WTC11 (cell line): ENCODE measurements at regions not wholly inside any gene's neighbourhood (a gene's known extent, or its start where the extent isn't known, plus 50 kb on each side); places are given as distances from the start of the nearest gene placed in this dataset.

Experiments used
- ATAC-seq: fragments of 200-7000 bp; cut with Tn5 transposase; 2 replicates; pipeline ENCODE4 v1.10.0; 2021; ENCODE audit warnings: mild to moderate bottlenecking, moderate library complexity
- CTCF ChIA-PET: fragments of 300-600 bp; sonication (Branson Sonifier 250); formaldehyde crosslinking; loops from one replicate; lab custom pipeline; 2021; ENCODE audit warnings: antibody characterized with exemption; lab: Charles Lee
- POLR2A ChIA-PET: fragments of 350-600 bp; sonication (Branson Sonifier 250); formaldehyde crosslinking; loops from one replicate; lab custom pipeline; 2021; ENCODE audit warnings: antibody characterized with exemption; lab: Charles Lee
- DNase-seq: peaks from one replicate; pipeline ENCODE4 v3.0.0; 2021; ENCODE audit warnings: low spot score
- H3K27ac Mint-ChIP-seq: 2 replicates; pipeline ENCODE4 v1.8.0; 2021; ENCODE audit warnings: mixed read lengths
- H3K27me3 Mint-ChIP-seq: 2 replicates; pipeline ENCODE4 v1.8.0; 2021; ENCODE audit warnings: low read depth, mild to moderate bottlenecking, moderate library complexity, mixed read lengths
- H3K36me3 Mint-ChIP-seq: 2 replicates; pipeline ENCODE4 v1.8.0; 2021; ENCODE audit warnings: mixed read lengths
- H3K4me1 Mint-ChIP-seq: 2 replicates; pipeline ENCODE4 v1.8.0; 2022; ENCODE audit warnings: mixed read lengths
- H3K4me3 Mint-ChIP-seq: 2 replicates; pipeline ENCODE4 v1.8.0; 2021; ENCODE audit warnings: mild to moderate bottlenecking, moderate library complexity, mixed read lengths
- H3K9me3 Mint-ChIP-seq: 2 replicates; pipeline ENCODE4 v1.8.0; 2021; ENCODE audit warnings: mixed read lengths
- CREB1 ChIP-seq: sonication (generic); formaldehyde crosslinking; IDR thresholded peaks from 2 replicates; pipeline ENCODE4 v1.8.0; 2023; ENCODE audit warnings: mild to moderate bottlenecking, missing genetic modification reagents
- FOXK1 ChIP-seq: sonication (generic); formaldehyde crosslinking; IDR thresholded peaks from 2 replicates; pipeline ENCODE4 v1.8.0; 2022; ENCODE audit warnings: mild to moderate bottlenecking, moderate library complexity, missing genetic modification reagents
- GABPB1 ChIP-seq: sonication (generic); formaldehyde crosslinking; IDR thresholded peaks from 2 replicates; pipeline ENCODE4 v1.8.1; 2023; ENCODE audit warnings: mild to moderate bottlenecking, missing genetic modification reagents
- GTF2I ChIP-seq: fragments of 250-450 bp; sonication (Bioruptor Pico); conservative IDR thresholded peaks from 2 replicates; pipeline ENCODE4 v1.4.0; 2021; ENCODE audit warnings: mild to moderate bottlenecking
- JUN ChIP-seq: sonication (generic); formaldehyde crosslinking; IDR thresholded peaks from 2 replicates; pipeline ENCODE4 v1.8.0; 2023; ENCODE audit warnings: mild to moderate bottlenecking, missing genetic modification reagents
- NFATC4 ChIP-seq: fragments of 250-450 bp; sonication (Bioruptor Pico); IDR thresholded peaks from 2 replicates; pipeline ENCODE4 v1.9.0; 2021; ENCODE audit warnings: mild to moderate bottlenecking
- NR1H2 ChIP-seq: sonication (generic); formaldehyde crosslinking; IDR thresholded peaks from 2 replicates; pipeline ENCODE4 v1.9.0; 2021; ENCODE audit warnings: mild to moderate bottlenecking, moderate library complexity, missing genetic modification reagents
- PRRX2 ChIP-seq: fragments of 250-450 bp; sonication (Bioruptor Pico); IDR thresholded peaks from 2 replicates; pipeline ENCODE4 v1.8.0; 2021; ENCODE audit warnings: mild to moderate bottlenecking
- SP1 ChIP-seq: sonication (generic); formaldehyde crosslinking; conservative IDR thresholded peaks from 2 replicates; pipeline ENCODE4 v1.8.1; 2022; ENCODE audit warnings: missing genetic modification reagents
- TP53 ChIP-seq: sonication (generic); formaldehyde crosslinking; IDR thresholded peaks from 2 replicates; pipeline ENCODE4 v1.8.1; 2023; ENCODE audit warnings: mild to moderate bottlenecking, missing genetic modification reagents
- ZMAT4 ChIP-seq: fragments of 250-450 bp; sonication (Bioruptor Pico); IDR thresholded peaks from 2 replicates; pipeline ENCODE4 v1.9.0; 2021; ENCODE audit warnings: mild to moderate bottlenecking
- ZNF121 ChIP-seq: sonication (generic); formaldehyde crosslinking; IDR thresholded peaks from 2 replicates; pipeline ENCODE4 v1.8.0; 2023; ENCODE audit warnings: missing genetic modification reagents
- ZNF512 ChIP-seq: sonication (generic); formaldehyde crosslinking; IDR thresholded peaks from 2 replicates; pipeline ENCODE4 v1.8.1; 2022; ENCODE audit warnings: missing genetic modification reagents, borderline replicate concordance
- TF ChIP-seq, protein P1 (sequence below): sonication (generic); formaldehyde crosslinking; IDR thresholded peaks from 2 replicates; pipeline ENCODE4 v1.8.0; 2022; ENCODE audit warnings: mild to moderate bottlenecking, missing genetic modification reagents
- TF ChIP-seq, protein P2 (sequence below): sonication (generic); formaldehyde crosslinking; IDR thresholded peaks from 2 replicates; pipeline ENCODE4 v1.8.1; 2022; ENCODE audit warnings: low read depth, mild to moderate bottlenecking, moderate library complexity, missing genetic modification reagents, borderline replicate concordance
- TF ChIP-seq, protein P3 (sequence below): fragments of 250-450 bp; sonication (Bioruptor Pico); IDR thresholded peaks from 2 replicates; pipeline ENCODE4 v1.9.0; 2021; ENCODE audit warnings: moderate library complexity, mild to moderate bottlenecking, inconsistent platforms, borderline replicate concordance
- TF ChIP-seq, protein P4 (sequence below): sonication (generic); formaldehyde crosslinking; IDR thresholded peaks from 2 replicates; pipeline ENCODE4 v1.8.0; 2022; ENCODE audit warnings: missing genetic modification reagents
- TF ChIP-seq, protein P5 (sequence below): fragments of 250-450 bp; sonication (Bioruptor Pico); IDR thresholded peaks from 2 replicates; pipeline ENCODE4 v1.9.0; 2021; ENCODE audit warnings: mild to moderate bottlenecking

DNA sequence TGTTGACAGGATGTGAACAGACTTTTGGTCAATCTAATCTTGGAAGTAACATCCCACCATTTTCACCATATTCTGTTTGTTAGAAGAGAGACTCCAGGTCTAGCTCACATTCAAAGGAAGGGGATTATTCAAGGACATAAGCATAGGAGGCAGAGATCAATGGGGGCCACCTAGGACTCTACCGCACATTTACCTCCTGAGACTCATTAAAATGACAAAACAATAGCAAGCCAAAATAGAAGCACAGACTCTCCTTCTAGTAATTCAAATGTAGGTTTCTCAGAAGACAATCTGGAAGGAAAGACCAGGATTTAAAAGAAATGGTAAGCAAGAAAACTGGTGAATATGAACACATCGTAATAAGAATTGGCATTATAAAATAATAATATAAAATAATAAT, 156.4 kb upstream of the KYNU start:
- no peaks in the 10 kb centered on the region for H3K27me3 Mint-ChIP-seq

DNA sequence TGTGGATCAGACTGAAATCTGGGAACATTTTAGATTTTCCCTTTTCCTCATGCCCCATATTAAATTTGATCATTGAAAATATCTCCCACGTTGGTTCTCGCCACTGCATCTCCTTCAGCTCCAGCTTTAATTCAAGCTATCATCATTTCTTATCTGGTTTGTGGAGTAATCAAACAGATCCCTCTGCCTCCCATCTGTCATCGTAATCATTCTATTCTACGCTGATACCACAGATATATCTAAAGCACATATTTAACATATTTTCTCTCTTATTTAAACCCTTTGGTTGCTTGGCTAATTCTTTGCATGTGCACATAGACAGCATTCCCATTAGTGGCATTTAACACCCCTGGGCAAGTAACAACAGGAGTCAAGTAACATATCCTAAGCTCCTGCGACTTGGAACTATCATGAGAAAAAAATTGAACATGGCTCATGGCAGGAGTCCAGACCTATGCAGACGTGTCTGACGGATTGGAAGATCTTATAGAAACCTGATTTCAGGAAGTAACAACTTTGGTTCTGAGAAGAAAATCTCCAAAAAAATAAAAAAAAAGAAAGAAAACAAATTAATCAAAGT, 158.8 kb upstream of the KYNU start:
- peaks cover under 1% of the 10 kb centered on the region for H3K9me3 Mint-ChIP-seq
- peaks cover 48% of the 10 kb centered on the region for H3K4me1 Mint-ChIP-seq
- H3K27me3 Mint-ChIP-seq = no peaks in the 10 kb centered on the region
- CTCF ChIA-PET = no interaction called here
- ATAC-seq = no peak
- no peak overlapping the region for H3K4me3 Mint-ChIP-seq
- POLR2A ChIA-PET = no interaction called here
- TF ChIP-seq ZMAT4 (no peak), PRRX2 (no peak), FOXK1 (CRISPR knock-in tag) (no peak), JUN (CRISPR knock-in tag) (no peak), SP1 (CRISPR knock-in tag) (no peak)
- TF ChIP-seq, protein P1, sequence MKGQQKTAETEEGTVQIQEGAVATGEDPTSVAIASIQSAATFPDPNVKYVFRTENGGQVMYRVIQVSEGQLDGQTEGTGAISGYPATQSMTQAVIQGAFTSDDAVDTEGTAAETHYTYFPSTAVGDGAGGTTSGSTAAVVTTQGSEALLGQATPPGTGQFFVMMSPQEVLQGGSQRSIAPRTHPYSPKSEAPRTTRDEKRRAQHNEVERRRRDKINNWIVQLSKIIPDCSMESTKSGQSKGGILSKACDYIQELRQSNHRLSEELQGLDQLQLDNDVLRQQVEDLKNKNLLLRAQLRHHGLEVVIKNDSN (CRISPR knock-in tag) = no peak
- H3K36me3 Mint-ChIP-seq = no peaks in the 10 kb centered on the region
- H3K27ac Mint-ChIP-seq = no peak overlapping the region
- DNase-seq = no peak

More for the DNA sequence above, 156.4 kb upstream of the KYNU start:
- no peak for DNase-seq
- Mint-ChIP-seq H3K4me3 (no peak overlapping the region), H3K9me3 (no peaks in the 10 kb centered on the region), H3K4me1 (peaks cover 48% of the 10 kb centered on the region), H3K27ac (no peak overlapping the region), H3K36me3 (no peaks in the 10 kb centered on the region)
- TF ChIP-seq ZNF121 = no peak
- no peak for TF ChIP-seq GTF2I (CRISPR knock-in tag)
- TF ChIP-seq, protein P2, sequence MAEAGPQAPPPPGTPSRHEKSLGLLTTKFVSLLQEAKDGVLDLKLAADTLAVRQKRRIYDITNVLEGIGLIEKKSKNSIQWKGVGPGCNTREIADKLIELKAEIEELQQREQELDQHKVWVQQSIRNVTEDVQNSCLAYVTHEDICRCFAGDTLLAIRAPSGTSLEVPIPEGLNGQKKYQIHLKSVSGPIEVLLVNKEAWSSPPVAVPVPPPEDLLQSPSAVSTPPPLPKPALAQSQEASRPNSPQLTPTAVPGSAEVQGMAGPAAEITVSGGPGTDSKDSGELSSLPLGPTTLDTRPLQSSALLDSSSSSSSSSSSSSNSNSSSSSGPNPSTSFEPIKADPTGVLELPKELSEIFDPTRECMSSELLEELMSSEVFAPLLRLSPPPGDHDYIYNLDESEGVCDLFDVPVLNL (CRISPR knock-in tag) = no peak
- no peak for TF ChIP-seq TP53 (CRISPR knock-in tag)
- peak; percentile 67; the same call in 1 of the 2 replicates for ATAC-seq
- CTCF ChIA-PET = no interaction called here
- POLR2A ChIA-PET = no interaction called here

DNA sequence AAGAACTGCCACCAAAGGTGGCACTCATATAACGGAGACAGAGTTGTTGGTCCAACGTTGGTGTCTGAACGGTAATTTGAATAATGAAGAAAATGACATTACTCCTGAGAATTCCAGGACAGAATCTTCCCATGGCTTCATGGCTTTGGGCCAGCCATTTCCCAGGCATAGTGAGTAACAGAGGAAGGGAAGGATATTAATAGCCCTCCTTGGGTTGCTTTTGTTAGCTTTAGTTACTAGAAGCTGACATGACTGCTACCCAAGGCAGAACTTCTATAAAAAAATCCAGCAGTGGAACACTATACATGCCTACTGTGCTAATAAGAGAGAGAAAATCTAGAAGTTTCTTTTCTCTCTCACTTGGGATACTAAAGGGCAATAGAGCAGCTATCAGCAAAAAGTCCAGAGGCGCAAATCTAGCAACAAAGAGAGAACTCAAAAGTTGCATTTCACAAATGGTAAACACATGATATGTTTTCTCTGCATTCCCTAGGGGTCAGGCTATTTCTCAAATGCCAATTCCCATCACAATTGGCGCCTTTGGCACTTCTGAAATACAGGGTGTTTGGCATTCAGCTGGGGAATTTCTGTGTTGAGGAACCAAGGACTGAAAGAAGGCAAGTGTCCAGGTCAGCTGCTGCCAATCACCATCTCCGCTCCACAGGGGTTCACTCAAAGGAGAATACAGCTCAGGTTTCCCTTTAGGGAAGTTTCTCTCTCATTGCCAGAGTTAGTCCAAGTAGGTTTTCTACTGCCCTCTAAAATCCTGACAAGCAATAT, 160.8 kb upstream of the KYNU start:
- Mint-ChIP-seq H3K4me3 (peak overlapping the region; percentile 9; the same call in 1 of the 2 replicates), H3K9me3 (peaks cover 10% of the 10 kb centered on the region), H3K27me3 (no peaks in the 10 kb centered on the region), H3K36me3 (no peaks in the 10 kb centered on the region), H3K4me1 (peaks cover 40% of the 10 kb centered on the region), H3K27ac (no peak overlapping the region)
- ChIA-PET CTCF (no interaction called here), POLR2A (no interaction called here)
- peak; percentile 38 for DNase-seq
- ATAC-seq = peak; percentile 87
- TF ChIP-seq, protein P3, sequence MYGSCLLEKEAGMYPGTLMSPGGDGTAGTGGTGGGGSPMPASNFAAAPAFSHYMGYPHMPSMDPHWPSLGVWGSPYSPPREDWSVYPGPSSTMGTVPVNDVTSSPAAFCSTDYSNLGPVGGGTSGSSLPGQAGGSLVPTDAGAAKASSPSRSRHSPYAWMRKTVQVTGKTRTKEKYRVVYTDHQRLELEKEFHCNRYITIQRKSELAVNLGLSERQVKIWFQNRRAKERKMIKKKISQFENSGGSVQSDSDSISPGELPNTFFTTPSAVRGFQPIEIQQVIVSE (CRISPR knock-in tag) = no peak
- TF ChIP-seq NFATC4 (CRISPR knock-in tag) = no peak
- TF ChIP-seq GABPB1 (CRISPR knock-in tag) = no peak
- TF ChIP-seq ZNF512 (CRISPR knock-in tag) = no peak
- TF ChIP-seq, protein P4, sequence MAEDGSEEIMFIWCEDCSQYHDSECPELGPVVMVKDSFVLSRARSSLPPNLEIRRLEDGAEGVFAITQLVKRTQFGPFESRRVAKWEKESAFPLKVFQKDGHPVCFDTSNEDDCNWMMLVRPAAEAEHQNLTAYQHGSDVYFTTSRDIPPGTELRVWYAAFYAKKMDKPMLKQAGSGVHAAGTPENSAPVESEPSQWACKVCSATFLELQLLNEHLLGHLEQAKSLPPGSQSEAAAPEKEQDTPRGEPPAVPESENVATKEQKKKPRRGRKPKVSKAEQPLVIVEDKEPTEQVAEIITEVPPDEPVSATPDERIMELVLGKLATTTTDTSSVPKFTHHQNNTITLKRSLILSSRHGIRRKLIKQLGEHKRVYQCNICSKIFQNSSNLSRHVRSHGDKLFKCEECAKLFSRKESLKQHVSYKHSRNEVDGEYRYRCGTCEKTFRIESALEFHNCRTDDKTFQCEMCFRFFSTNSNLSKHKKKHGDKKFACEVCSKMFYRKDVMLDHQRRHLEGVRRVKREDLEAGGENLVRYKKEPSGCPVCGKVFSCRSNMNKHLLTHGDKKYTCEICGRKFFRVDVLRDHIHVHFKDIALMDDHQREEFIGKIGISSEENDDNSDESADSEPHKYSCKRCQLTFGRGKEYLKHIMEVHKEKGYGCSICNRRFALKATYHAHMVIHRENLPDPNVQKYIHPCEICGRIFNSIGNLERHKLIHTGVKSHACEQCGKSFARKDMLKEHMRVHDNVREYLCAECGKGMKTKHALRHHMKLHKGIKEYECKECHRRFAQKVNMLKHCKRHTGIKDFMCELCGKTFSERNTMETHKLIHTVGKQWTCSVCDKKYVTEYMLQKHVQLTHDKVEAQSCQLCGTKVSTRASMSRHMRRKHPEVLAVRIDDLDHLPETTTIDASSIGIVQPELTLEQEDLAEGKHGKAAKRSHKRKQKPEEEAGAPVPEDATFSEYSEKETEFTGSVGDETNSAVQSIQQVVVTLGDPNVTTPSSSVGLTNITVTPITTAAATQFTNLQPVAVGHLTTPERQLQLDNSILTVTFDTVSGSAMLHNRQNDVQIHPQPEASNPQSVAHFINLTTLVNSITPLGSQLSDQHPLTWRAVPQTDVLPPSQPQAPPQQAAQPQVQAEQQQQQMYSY = no peak
- no peak for TF ChIP-seq CREB1
- TF ChIP-seq, protein P5, sequence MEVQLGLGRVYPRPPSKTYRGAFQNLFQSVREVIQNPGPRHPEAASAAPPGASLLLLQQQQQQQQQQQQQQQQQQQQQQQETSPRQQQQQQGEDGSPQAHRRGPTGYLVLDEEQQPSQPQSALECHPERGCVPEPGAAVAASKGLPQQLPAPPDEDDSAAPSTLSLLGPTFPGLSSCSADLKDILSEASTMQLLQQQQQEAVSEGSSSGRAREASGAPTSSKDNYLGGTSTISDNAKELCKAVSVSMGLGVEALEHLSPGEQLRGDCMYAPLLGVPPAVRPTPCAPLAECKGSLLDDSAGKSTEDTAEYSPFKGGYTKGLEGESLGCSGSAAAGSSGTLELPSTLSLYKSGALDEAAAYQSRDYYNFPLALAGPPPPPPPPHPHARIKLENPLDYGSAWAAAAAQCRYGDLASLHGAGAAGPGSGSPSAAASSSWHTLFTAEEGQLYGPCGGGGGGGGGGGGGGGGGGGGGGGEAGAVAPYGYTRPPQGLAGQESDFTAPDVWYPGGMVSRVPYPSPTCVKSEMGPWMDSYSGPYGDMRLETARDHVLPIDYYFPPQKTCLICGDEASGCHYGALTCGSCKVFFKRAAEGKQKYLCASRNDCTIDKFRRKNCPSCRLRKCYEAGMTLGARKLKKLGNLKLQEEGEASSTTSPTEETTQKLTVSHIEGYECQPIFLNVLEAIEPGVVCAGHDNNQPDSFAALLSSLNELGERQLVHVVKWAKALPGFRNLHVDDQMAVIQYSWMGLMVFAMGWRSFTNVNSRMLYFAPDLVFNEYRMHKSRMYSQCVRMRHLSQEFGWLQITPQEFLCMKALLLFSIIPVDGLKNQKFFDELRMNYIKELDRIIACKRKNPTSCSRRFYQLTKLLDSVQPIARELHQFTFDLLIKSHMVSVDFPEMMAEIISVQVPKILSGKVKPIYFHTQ (CRISPR knock-in tag) = no peak
- no peak for TF ChIP-seq NR1H2
